ENCODE measurements at regions not wholly inside any gene's neighbourhood (a gene's known extent, or its start where the extent isn't known, plus 50 kb on each side); places are given as distances from the start of the nearest gene placed in this dataset.
"Not testable (repeated sequence)": the region's sequence is repeated elsewhere in the genome, so short reads cannot be mapped to it uniquely, and the experiment has no call there.

DNA sequence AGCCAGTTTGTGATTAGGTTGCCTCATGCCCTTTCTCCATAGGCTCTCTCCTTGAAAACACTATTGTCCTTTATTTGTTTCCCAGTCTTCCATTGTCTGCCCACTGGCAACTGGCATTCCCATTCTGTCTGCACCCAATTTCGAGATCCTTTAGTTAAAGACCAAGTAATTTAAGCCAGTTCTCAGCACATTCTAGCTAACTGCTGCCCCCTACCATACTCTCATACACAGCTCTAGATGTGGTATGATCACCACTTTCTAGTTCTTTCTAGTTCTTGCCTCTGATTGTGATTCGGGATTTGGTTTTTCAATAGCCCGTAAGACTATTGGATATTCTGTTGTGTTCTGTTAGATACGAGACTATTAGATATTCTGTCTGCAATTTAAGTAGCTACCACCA is 135.8 kb upstream of the TRPC5 start:
- Histone ChIP-seq H3K36me3 (no peaks in the 10 kb centered on the region), H3K27me3 (no peaks in the 10 kb centered on the region), H3K9me3 (no peaks in the 10 kb centered on the region), H3K4me1 (no peaks in the 10 kb centered on the region), H3K4me3 (no peak overlapping the region), H3K27ac (no peak overlapping the region)
- WGBS (ENCODE audit: insufficient coverage, low coverage, low lambda C conversion rate, missing lambda C conversion rate): 62% methylated on average over 4 of the region's 4 CpGs
- intact Hi-C loops (cut with DNase I): no loop called here
- TF ChIP-seq POLR2A (IDR thresholded peaks at IDR 0.05): no peak
- DNase-seq (no peak), ATAC-seq (no peak)

DNA sequence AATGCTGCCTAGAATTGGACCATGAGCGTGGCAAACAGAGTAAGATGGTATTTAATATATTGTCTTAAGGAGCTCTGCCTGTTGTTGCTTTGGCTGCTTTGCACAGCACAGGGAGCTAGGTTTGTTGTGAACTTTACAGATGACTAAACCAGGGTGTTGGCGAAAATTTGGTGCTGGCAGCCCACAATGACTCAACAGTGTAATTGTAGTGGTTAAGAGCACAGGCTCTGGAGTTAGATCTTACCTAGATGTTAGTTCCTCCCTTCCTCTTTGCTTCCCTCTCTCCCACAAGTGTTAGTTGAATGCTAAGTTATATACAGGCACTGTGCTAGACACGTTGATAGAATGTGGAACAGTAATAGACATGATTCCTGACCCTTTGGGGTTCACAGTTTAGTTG is 128.9 kb upstream of the TRPC5 start:
- Histone ChIP-seq H3K27ac (no peak overlapping the region), H3K4me1 (no peaks in the 10 kb centered on the region), H3K9me3 (no peaks in the 10 kb centered on the region), H3K27me3 (no peaks in the 10 kb centered on the region), H3K4me3 (no peak overlapping the region), H3K36me3 (no peaks in the 10 kb centered on the region)
- ATAC-seq (no peak), DNase-seq (no peak)
- intact Hi-C loops (cut with DNase I): no loop called here
- TF ChIP-seq POLR2A (IDR thresholded peaks at IDR 0.05): no peak
- TF ChIP-seq, protein P1, sequence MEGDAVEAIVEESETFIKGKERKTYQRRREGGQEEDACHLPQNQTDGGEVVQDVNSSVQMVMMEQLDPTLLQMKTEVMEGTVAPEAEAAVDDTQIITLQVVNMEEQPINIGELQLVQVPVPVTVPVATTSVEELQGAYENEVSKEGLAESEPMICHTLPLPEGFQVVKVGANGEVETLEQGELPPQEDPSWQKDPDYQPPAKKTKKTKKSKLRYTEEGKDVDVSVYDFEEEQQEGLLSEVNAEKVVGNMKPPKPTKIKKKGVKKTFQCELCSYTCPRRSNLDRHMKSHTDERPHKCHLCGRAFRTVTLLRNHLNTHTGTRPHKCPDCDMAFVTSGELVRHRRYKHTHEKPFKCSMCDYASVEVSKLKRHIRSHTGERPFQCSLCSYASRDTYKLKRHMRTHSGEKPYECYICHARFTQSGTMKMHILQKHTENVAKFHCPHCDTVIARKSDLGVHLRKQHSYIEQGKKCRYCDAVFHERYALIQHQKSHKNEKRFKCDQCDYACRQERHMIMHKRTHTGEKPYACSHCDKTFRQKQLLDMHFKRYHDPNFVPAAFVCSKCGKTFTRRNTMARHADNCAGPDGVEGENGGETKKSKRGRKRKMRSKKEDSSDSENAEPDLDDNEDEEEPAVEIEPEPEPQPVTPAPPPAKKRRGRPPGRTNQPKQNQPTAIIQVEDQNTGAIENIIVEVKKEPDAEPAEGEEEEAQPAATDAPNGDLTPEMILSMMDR (IDR thresholded peaks at IDR 0.05): no peak
- WGBS (ENCODE audit: insufficient coverage, low coverage, low lambda C conversion rate, missing lambda C conversion rate): 54% methylated on average over 2 of the region's 3 CpGs

DNA sequence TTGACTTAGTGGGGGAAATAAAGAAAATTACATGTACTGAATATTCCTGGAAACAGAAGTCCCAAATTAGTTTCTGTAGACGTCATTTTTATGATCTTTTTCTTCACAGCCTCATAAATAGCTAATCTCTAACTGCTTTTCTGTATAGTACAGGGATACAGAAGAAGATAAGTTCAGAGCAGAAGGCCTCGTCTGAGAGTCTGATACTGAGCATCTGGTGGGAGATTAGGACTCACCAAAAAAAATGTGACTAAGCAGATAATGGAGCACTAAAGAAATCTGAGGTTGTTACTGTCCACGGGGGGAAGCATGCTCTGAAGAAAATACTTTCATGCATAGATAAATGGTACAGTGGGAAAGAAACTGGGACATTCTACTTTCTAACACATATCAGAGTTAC is 115.3 kb upstream of the TRPC5 start:
- Histone ChIP-seq H3K4me3 (no peak overlapping the region), H3K4me1 (no peaks in the 10 kb centered on the region), H3K27me3 (no peaks in the 10 kb centered on the region), H3K9me3 (no peaks in the 10 kb centered on the region), H3K27ac (no peak overlapping the region), H3K36me3 (no peaks in the 10 kb centered on the region)
- DNase-seq (no peak), ATAC-seq (no peak)
- intact Hi-C loops (cut with DNase I): no loop called here
- TF ChIP-seq POLR2A (IDR thresholded peaks at IDR 0.05): no peak
- TF ChIP-seq, protein P1 (IDR thresholded peaks at IDR 0.05): no peak
- 34% methylated on average over 3 of the region's 3 CpGs for WGBS (ENCODE audit: insufficient coverage, low coverage, low lambda C conversion rate, missing lambda C conversion rate)

DNA sequence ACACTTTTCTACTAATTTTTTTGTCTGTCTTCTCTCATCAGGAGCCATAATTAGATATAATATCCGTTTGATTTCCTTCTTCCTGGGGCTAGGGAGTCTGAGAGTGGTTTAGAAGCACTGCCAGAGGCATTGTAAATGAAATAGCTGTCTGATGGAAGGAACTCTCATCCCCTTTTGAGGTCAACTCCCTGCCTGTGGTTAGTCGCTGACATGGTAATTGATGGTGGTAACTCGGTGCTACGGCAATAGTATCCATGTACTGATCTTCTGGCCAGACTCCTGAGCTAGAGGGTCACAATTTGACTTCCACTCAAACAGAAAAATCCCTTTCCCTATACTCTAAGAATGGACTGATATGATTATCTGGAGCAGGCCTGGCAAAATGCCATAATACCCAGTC is 108.1 kb upstream of the TRPC5 start:
- DNase-seq (no peak), ATAC-seq (no peak)
- intact Hi-C loops (cut with DNase I): no loop called here
- TF ChIP-seq POLR2A (IDR thresholded peaks at IDR 0.05): no peak
- TF ChIP-seq, protein P1 (IDR thresholded peaks at IDR 0.05): no peak
- H3K4me1 ChIP-seq: no peaks in the 10 kb centered on the region
- H3K4me3 ChIP-seq: no peak overlapping the region
- WGBS (ENCODE audit: insufficient coverage, low coverage, low lambda C conversion rate, missing lambda C conversion rate): 56% methylated on average over 4 of the region's 4 CpGs
- no peaks in the 10 kb centered on the region for H3K9me3 ChIP-seq
- no peaks in the 10 kb centered on the region for H3K27me3 ChIP-seq
- no peak overlapping the region for H3K27ac ChIP-seq
- no peaks in the 10 kb centered on the region for H3K36me3 ChIP-seq

DNA sequence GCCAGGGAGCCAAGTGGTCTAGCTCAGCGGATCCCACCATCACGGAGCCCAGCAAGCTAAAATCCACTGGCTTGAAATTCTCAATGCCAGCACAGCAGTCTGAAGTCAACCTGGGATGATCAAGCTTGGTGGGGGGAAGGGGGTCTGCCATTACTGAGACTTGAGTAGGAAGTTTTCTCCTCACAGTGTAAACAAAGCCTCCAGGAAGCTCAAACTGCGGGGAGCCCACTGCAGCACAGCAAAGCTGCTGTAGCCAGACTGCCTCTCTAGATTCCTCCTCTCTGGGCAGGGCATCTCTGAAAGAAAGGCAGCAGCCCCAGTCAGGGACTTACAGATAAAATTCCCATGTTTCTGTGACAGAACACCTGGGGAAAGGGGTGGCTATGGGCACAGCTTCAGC is 98.8 kb upstream of the TRPC5 start:
- H3K9me3 ChIP-seq; ATAC-seq; H3K4me1 ChIP-seq; H3K4me3 ChIP-seq; intact Hi-C loops (cut with DNase I); DNase-seq; H3K27ac ChIP-seq; H3K27me3 ChIP-seq; H3K36me3 ChIP-seq: not testable (repeated sequence)
- WGBS (ENCODE audit: insufficient coverage, low coverage, low lambda C conversion rate, missing lambda C conversion rate): 20% methylated on average over 1 of the region's 3 CpGs

DNA sequence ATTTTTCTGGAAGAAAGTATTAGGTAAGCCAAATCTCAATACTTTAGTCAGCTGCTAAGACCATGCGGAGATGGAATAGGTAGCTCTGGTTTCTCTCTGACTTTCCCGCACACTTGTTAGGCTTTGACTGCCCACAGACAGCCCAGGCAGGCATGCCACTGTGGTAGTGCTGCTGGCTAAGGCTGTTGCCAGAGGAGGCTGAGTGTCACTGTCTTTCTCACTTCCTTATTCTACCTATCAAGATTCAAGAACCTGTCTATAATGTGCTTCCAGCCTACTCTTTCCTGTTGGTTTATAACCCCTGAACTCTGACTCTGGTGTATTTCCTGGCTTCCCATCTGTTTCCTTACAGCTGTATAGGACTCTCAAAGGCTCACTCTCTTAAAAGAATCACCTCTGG is 81.8 kb upstream of the TRPC5 start:
- intact Hi-C loops (cut with DNase I): no loop called here
- no peaks in the 10 kb centered on the region for H3K27me3 ChIP-seq
- H3K4me1 ChIP-seq: no peaks in the 10 kb centered on the region
- 82% methylated on average over 2 of the region's 2 CpGs for WGBS (ENCODE audit: insufficient coverage, low coverage, low lambda C conversion rate, missing lambda C conversion rate)
- no peaks in the 10 kb centered on the region for H3K9me3 ChIP-seq
- H3K27ac ChIP-seq: no peak overlapping the region
- no peak overlapping the region for H3K4me3 ChIP-seq
- ATAC-seq: no peak
- TF ChIP-seq, protein P1 (IDR thresholded peaks at IDR 0.05): no peak
- no peak for TF ChIP-seq POLR2A (IDR thresholded peaks at IDR 0.05)
- H3K36me3 ChIP-seq: no peaks in the 10 kb centered on the region
- no peak for DNase-seq
